ENCODE measurements at regions not wholly inside any gene's neighbourhood (a gene's known extent, or its start where the extent isn't known, plus 50 kb on each side); places are given as distances from the start of the nearest gene placed in this dataset.

GRCh38 chr1:82542766-82543165, 742.0 kb downstream of the ADGRL2 start:
- TF ChIP-seq EP300 (IDR thresholded peaks at IDR 0.05): no peak
- no peak for TF ChIP-seq POLR2AphosphoS5 (IDR thresholded peaks at IDR 0.05)
- TF ChIP-seq CTCF (IDR thresholded peaks at IDR 0.05): no peak
- no peak for TF ChIP-seq POLR2A (IDR thresholded peaks at IDR 0.05)
- intact Hi-C loops (cut with DNase I): no loop called here
- no peak overlapping the region for H3K27ac ChIP-seq
- H3K9me3 ChIP-seq: peaks cover 0 to 2% (median 1%) of the 10 kb centered on the region in 4 donors
- H3K27me3 ChIP-seq: no peaks in the 10 kb centered on the region
- DNase-seq: no peak
- H3K36me3 ChIP-seq: no peaks in the 10 kb centered on the region
- H3K4me1 ChIP-seq: no peaks in the 10 kb centered on the region
- no peak overlapping the region for H3K4me3 ChIP-seq

GRCh38 chr1:82542141-82542540, 741.4 kb downstream of the ADGRL2 start:
- 92 to 96% methylated on average over 4 of the region's 4 CpGs for WGBS, 2 donors
- Histone ChIP-seq H3K9me3 (peaks cover 0 to 2% (median 1%) of the 10 kb centered on the region in 4 donors), H3K4me1 (no peaks in the 10 kb centered on the region), H3K27ac (no peak overlapping the region), H3K4me3 (no peak overlapping the region), H3K27me3 (no peaks in the 10 kb centered on the region), H3K36me3 (no peaks in the 10 kb centered on the region)
- intact Hi-C loops (cut with DNase I): no loop called here
- TF ChIP-seq POLR2A (IDR thresholded peaks at IDR 0.05) (no peak), EP300 (IDR thresholded peaks at IDR 0.05) (no peak), CTCF (IDR thresholded peaks at IDR 0.05) (no peak), POLR2AphosphoS5 (IDR thresholded peaks at IDR 0.05) (no peak)
- no peak for DNase-seq

- TF ChIP-seq POLR2A (IDR thresholded peaks at IDR 0.05) (no peak), CTCF (IDR thresholded peaks at IDR 0.05) (no peak), POLR2AphosphoS5 (IDR thresholded peaks at IDR 0.05) (no peak)
- intact Hi-C loops (cut with DNase I): no loop called here
- no peak overlapping the region for H3K27ac ChIP-seq
- no peaks in the 10 kb centered on the region for H3K4me1 ChIP-seq
- H3K36me3 ChIP-seq: no peaks in the 10 kb centered on the region
- no peak overlapping the region for H3K4me3 ChIP-seq
- WGBS, 2 donors: 82 to 85% methylated on average over 2 of the region's 2 CpGs
- DNase-seq: no peak
- H3K27me3 ChIP-seq: no peaks in the 10 kb centered on the region
- peaks cover 0 to 2% (median under 1%) of the 10 kb centered on the region in 4 donors for H3K9me3 ChIP-seq
These were observed 739.3 kb downstream of the ADGRL2 start for GRCh38 chr1:82540006-82540405.

- intact Hi-C loops (cut with DNase I): no loop called here
- Histone ChIP-seq H3K9me3 (no peaks in the 10 kb centered on the region), H3K4me3 (no peak overlapping the region), H3K27ac (no peak overlapping the region), H3K36me3 (no peaks in the 10 kb centered on the region), H3K27me3 (no peaks in the 10 kb centered on the region), H3K4me1 (no peaks in the 10 kb centered on the region)
- no peak for TF ChIP-seq POLR2A (IDR thresholded peaks at IDR 0.05)
- TF ChIP-seq POLR2AphosphoS5 (IDR thresholded peaks at IDR 0.05): peak in 1 of 4 donors; percentile 29
- no peak for TF ChIP-seq CTCF (IDR thresholded peaks at IDR 0.05)
- TF ChIP-seq EP300 (IDR thresholded peaks at IDR 0.05): no peak
- DNase-seq: no peak
These were observed 738.1 kb downstream of the ADGRL2 start for GRCh38 chr1:82538876-82539275.

DNA sequence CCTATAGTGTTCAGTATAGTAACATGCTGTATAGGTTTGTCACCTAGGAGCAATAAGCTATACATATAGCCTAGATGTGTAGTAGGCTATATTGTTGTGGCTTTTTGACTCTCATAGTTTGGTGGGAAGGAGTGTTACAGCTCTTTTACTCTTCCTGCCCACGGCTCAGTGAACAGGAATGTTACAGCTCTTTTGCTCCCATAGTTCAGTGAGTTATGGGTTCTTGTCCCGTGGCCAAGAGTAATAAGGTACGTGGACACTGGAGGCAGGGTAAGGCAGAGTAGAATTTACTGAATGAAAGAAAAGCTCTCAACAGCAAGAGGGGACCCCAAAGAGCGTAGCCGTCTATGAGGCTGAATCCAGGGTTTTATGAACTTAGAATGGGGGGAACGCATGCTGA, 734.3 kb downstream of the ADGRL2 start:
- no peaks in the 10 kb centered on the region for H3K4me1 ChIP-seq
- TF ChIP-seq POLR2AphosphoS5 (IDR thresholded peaks at IDR 0.05): no peak
- TF ChIP-seq EP300 (IDR thresholded peaks at IDR 0.05): no peak
- no peak for TF ChIP-seq POLR2A (IDR thresholded peaks at IDR 0.05)
- TF ChIP-seq CTCF (IDR thresholded peaks at IDR 0.05): no peak
- intact Hi-C loops (cut with DNase I): no loop called here
- no peaks in the 10 kb centered on the region for H3K36me3 ChIP-seq
- H3K27ac ChIP-seq: no peak overlapping the region
- 84 to 88% methylated on average over 6 of the region's 6 CpGs for WGBS, 2 donors
- H3K4me3 ChIP-seq: no peak overlapping the region
- no peaks in the 10 kb centered on the region for H3K9me3 ChIP-seq
- no peak for DNase-seq
- no peaks in the 10 kb centered on the region for H3K27me3 ChIP-seq
